Endodermal cell (in vitro differentiated cells): ENCODE measurements at regions not wholly inside any gene's neighbourhood (a gene's known extent, or its start where the extent isn't known, plus 50 kb on each side); places are given as distances from the start of the nearest gene placed in this dataset.

Experiments used
- DNase-seq: peaks from one replicate; pipeline ENCODE4 v3.0.0-alpha.2; 2017
- H3K27ac ChIP-seq: 2 replicates; pipeline ENCODE4 v1.5.1; 2013; ENCODE audit warnings: mild to moderate bottlenecking, low read depth, low read length, moderate library complexity
- H3K27me3 ChIP-seq: 2 replicates; pipeline ENCODE4 v1.6.1; 2013; ENCODE audit warnings: mild to moderate bottlenecking, low read length, moderate library complexity; ENCODE audit not compliant: insufficient read depth, control insufficient read depth, poor library complexity, severe bottlenecking
- H3K36me3 ChIP-seq: 2 replicates; pipeline ENCODE4 v1.7.0; 2013; ENCODE audit warnings: mild to moderate bottlenecking, low read length, moderate library complexity; ENCODE audit not compliant: control insufficient read depth, insufficient read depth
- H3K4me1 ChIP-seq: one replicate; pipeline ENCODE4 v1.7.0; 2013; ENCODE audit warnings: low read length; ENCODE audit not compliant: control insufficient read depth, insufficient read depth
- H3K4me3 ChIP-seq: 2 replicates; pipeline ENCODE4 v1.5.1; 2013; ENCODE audit warnings: mild to moderate bottlenecking, low read length, moderate library complexity
- H3K9ac ChIP-seq: 2 replicates; pipeline ENCODE4 v1.6.1; 2013; ENCODE audit warnings: mild to moderate bottlenecking, low read length, moderate library complexity; ENCODE audit not compliant: poor library complexity, severe bottlenecking; ENCODE audit errors: extremely low read depth
- H3K9me3 ChIP-seq: 2 replicates; pipeline ENCODE4 v1.6.1; 2013; ENCODE audit warnings: mild to moderate bottlenecking, low read length, moderate library complexity; ENCODE audit not compliant: control insufficient read depth
- H3K27ac Mint-ChIP-seq: 2 replicates; pipeline ENCODE4 v1.8.0; 2020; ENCODE audit warnings: mixed read lengths
- H3K27me3 Mint-ChIP-seq: 2 replicates; pipeline ENCODE4 v1.8.0; 2021; ENCODE audit warnings: mild to moderate bottlenecking, mixed read lengths; ENCODE audit not compliant: insufficient read depth
- H3K36me3 Mint-ChIP-seq: 2 replicates; pipeline ENCODE4 v1.8.0; 2020; ENCODE audit warnings: low read depth, mixed read lengths
- H3K4me1 Mint-ChIP-seq: 2 replicates; pipeline ENCODE4 v1.8.0; 2020; ENCODE audit warnings: mixed read lengths
- H3K4me3 Mint-ChIP-seq: 2 replicates; pipeline ENCODE4 v1.8.0; 2020; ENCODE audit warnings: mild to moderate bottlenecking, moderate library complexity, mixed read lengths
- H3K9me3 Mint-ChIP-seq: 2 replicates; pipeline ENCODE4 v1.8.0; 2020; ENCODE audit warnings: mild to moderate bottlenecking, mixed read lengths
- WGBS, 2 experiments: methylation state at CpG; one replicate each; pipeline versions ENCODE4 v1.1.5 to v1.1.7; 2013; ENCODE audit warnings: missing lambda C conversion rate in 2 of 2, mixed read lengths in 1 of 2; ENCODE audit not compliant: insufficient coverage in 1 of 2, insufficient read length in 1 of 2; 5-methylcytosine and 5-hydroxymethylcytosine counted together
- TF ChIP-seq, protein P1 (sequence below): fragments of 200-600 bp; sonication (generic); conservative IDR thresholded peaks from 2 replicates; pipeline ENCODE4 v1.5.0; 2021; ENCODE audit warnings: antibody characterized with exemption, mild to moderate bottlenecking

DNA sequence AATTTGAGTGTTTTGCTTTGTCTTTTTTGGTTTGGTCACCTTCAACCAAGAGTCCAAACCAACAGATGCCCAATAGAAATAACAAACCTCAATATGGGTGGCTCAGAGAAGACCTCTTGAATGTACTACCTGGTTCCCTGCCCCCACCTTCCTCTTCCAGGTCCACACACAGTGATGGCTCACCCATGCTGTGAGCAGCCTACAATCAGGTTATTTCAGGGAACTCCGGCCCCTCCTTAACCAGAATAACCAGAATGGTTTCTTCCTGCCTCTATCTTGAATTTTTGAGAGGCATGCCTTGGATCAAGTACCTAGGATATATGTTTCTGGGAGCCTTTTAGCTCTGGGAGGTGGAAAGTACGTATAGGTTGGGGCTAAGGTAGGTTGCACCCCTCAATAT lies 327.1 kb upstream of the PRDM1 start:
- H3K27ac ChIP-seq = no peak overlapping the region
- peaks cover 5% of the 10 kb centered on the region for H3K9me3 ChIP-seq
- H3K4me3 ChIP-seq = no peak overlapping the region
- Mint-ChIP-seq H3K36me3 (peaks cover 2% of the 10 kb centered on the region), H3K4me3 (no peak overlapping the region), H3K27ac (no peak overlapping the region), H3K9me3 (peaks cover 9% of the 10 kb centered on the region), H3K27me3 (peaks cover 4% of the 10 kb centered on the region), H3K4me1 (peaks cover 11% of the 10 kb centered on the region)
- no peaks in the 10 kb centered on the region for H3K27me3 ChIP-seq
- 94% methylated on average over 2 of the region's 2 CpGs; no CpG with 5 or more reads in 1 of the 2 experiments for WGBS, 2 experiments
- DNase-seq = no peak
- no peaks in the 10 kb centered on the region for H3K36me3 ChIP-seq
- TF ChIP-seq, protein P1, sequence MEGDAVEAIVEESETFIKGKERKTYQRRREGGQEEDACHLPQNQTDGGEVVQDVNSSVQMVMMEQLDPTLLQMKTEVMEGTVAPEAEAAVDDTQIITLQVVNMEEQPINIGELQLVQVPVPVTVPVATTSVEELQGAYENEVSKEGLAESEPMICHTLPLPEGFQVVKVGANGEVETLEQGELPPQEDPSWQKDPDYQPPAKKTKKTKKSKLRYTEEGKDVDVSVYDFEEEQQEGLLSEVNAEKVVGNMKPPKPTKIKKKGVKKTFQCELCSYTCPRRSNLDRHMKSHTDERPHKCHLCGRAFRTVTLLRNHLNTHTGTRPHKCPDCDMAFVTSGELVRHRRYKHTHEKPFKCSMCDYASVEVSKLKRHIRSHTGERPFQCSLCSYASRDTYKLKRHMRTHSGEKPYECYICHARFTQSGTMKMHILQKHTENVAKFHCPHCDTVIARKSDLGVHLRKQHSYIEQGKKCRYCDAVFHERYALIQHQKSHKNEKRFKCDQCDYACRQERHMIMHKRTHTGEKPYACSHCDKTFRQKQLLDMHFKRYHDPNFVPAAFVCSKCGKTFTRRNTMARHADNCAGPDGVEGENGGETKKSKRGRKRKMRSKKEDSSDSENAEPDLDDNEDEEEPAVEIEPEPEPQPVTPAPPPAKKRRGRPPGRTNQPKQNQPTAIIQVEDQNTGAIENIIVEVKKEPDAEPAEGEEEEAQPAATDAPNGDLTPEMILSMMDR = no peak
- no peak overlapping the region for H3K9ac ChIP-seq
- H3K4me1 ChIP-seq = no peaks in the 10 kb centered on the region

DNA sequence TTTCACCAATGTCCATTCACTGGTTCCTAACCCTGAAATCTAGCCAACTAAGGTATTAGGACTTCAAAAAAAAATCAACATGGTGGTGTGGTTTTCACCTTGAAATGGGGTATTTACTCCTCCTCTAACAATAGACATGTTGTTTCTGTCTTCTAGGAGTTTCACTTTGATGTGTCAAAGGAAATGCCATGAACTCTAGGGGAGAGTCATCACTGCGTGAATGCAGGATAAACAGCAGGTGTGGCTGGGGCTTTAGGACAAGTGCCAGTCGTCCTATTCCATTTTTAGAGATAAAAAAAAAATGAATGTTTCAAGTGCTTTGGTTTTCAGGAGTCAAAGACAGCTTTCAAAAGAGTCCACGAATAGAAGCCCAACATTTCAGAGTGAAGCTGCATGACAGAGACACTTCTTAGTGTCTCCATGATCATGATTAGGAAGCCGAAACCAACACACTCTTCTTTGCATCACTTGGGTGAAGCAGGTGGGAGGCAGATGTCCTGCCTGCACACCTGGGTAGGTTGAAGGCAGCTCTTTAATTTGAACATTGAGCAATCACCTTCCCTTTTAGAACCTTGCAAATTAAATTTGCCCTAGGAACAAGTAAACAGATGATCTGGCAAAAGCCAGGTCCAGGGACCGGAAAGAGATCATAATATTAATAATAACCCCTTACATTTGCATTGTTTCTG lies 328.5 kb upstream of the PRDM1 start:
- Mint-ChIP-seq H3K36me3 (peaks cover 2% of the 10 kb centered on the region), H3K27ac (no peak overlapping the region), H3K4me1 (peaks cover 21% of the 10 kb centered on the region), H3K4me3 (no peak overlapping the region), H3K9me3 (peaks cover 9% of the 10 kb centered on the region), H3K27me3 (peaks cover 3% of the 10 kb centered on the region)
- DNase-seq = no peak
- 86 to 87% methylated on average over 5 of the region's 5 CpGs for WGBS, 2 experiments
- Histone ChIP-seq H3K4me3 (no peak overlapping the region), H3K36me3 (no peaks in the 10 kb centered on the region), H3K27me3 (no peaks in the 10 kb centered on the region), H3K27ac (no peak overlapping the region), H3K4me1 (no peaks in the 10 kb centered on the region), H3K9me3 (peaks cover 5% of the 10 kb centered on the region), H3K9ac (no peak overlapping the region)
- TF ChIP-seq, protein P1 = no peak

DNA sequence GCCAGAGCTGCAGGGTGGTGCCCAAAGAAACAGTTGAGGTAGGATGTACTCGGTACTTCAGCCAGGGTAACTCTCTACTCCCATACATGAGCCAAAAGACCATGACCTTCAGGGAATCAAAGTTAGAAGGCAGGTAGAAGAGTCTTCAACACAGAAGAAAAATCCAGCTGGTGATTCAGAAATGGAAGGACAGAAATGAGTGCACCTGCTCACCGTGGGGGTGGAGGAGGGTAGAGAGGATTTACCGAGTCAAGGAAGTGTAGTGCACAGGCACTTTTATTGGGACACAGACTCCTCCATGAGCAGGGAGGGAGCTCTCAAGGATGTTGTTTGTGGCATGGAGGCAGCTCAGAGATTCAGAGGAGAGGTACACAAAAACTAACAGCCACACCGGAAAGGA lies 330.3 kb upstream of the PRDM1 start:
- WGBS, 2 experiments = 89 to 96% methylated on average over 3 to 4 of the region's 4 CpGs
- H3K27me3 ChIP-seq = no peaks in the 10 kb centered on the region
- TF ChIP-seq, protein P1 = no peak

More for the DNA sequence above, 330.3 kb upstream of the PRDM1 start:
- Mint-ChIP-seq H3K27me3 (peaks cover 3% of the 10 kb centered on the region), H3K36me3 (peaks cover 2% of the 10 kb centered on the region), H3K4me1 (peaks cover 21% of the 10 kb centered on the region), H3K27ac (no peak overlapping the region), H3K9me3 (peaks cover 9% of the 10 kb centered on the region), H3K4me3 (no peak overlapping the region)
- DNase-seq = no peak
- no peak overlapping the region for H3K4me3 ChIP-seq
- H3K9ac ChIP-seq = no peak overlapping the region
- H3K9me3 ChIP-seq = peaks cover 5% of the 10 kb centered on the region
- no peaks in the 10 kb centered on the region for H3K4me1 ChIP-seq
- no peak overlapping the region for H3K27ac ChIP-seq
- H3K36me3 ChIP-seq = no peaks in the 10 kb centered on the region
